ENCODE measurements at regions not wholly inside any gene's neighbourhood (a gene's known extent, or its start where the extent isn't known, plus 50 kb on each side); places are given as distances from the start of the nearest gene placed in this dataset.

GRCh38 chr15:97592778-97593177 is 367.7 kb upstream of the ARRDC4 start:
- TF ChIP-seq, protein P1, sequence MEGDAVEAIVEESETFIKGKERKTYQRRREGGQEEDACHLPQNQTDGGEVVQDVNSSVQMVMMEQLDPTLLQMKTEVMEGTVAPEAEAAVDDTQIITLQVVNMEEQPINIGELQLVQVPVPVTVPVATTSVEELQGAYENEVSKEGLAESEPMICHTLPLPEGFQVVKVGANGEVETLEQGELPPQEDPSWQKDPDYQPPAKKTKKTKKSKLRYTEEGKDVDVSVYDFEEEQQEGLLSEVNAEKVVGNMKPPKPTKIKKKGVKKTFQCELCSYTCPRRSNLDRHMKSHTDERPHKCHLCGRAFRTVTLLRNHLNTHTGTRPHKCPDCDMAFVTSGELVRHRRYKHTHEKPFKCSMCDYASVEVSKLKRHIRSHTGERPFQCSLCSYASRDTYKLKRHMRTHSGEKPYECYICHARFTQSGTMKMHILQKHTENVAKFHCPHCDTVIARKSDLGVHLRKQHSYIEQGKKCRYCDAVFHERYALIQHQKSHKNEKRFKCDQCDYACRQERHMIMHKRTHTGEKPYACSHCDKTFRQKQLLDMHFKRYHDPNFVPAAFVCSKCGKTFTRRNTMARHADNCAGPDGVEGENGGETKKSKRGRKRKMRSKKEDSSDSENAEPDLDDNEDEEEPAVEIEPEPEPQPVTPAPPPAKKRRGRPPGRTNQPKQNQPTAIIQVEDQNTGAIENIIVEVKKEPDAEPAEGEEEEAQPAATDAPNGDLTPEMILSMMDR (optimal IDR thresholded peaks at IDR 0.05 in 1 of 3, IDR thresholded peaks at IDR 0.05 in 1 of 3, conservative IDR thresholded peaks at IDR 0.05 in 1 of 3; ENCODE audit: extremely low read depth in 1 of 3, insufficient read depth in 2 of 3, low read length in 3 of 3) = no peak
- no peak for TF ChIP-seq EZH2 (IDR thresholded peaks at IDR 0.05; ENCODE audit: low read length)
